Mammary epithelial cell (primary cell): ENCODE measurements at regions not wholly inside any gene's neighbourhood (a gene's known extent, or its start where the extent isn't known, plus 50 kb on each side); places are given as distances from the start of the nearest gene placed in this dataset.

ENCODE experiments used
- EZH2 ChIP-seq: IDR thresholded peaks from 2 replicates; pipeline ENCODE4 v1.6.1; 2012; ENCODE audit warnings: low read length, inconsistent platforms, borderline replicate concordance
- TF ChIP-seq, protein P1 (sequence below), 2 donors: IDR thresholded peaks in 1 of 2; conservative IDR thresholded peaks in 1 of 2; 2 replicates each; pipeline ENCODE4 v1.5.1; 2011 to 2012; ENCODE audit warnings: inconsistent platforms in 2 of 2, low read length in 2 of 2, mild to moderate bottlenecking in 2 of 2, control low read depth in 1 of 2, low read depth in 1 of 2; ENCODE audit not compliant: insufficient read depth in 1 of 2; ENCODE audit errors: extremely low read depth in 1 of 2

DNA sequence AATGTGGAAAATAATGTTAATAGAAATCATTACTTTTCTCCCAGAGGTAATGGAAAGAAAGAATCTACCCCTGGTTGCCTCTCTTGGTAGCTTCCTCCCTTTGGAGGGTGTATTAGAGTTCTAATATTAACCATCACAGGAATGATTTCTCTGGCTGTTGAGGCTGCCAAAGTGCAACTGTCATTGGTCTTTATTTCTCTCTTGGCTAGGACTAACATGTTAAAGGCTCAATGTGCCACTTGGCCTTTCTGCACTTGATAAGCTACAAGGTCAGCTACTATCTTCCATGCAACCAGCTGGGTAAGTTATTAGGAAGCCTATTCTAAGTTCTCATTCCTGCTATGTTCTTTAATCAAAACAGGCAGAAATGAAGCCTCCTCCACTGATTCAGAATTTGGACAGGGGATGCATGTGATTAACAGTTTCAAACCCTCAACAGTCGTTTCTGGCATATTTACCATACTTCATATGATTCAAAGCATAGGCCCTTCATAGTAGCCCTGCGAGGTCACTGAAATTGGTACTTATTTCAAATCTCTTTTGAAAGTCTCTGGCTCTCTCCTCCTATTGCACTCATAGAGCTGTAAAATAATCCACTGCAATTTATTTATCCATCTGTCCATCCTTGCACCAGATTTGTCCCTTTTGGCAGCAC, 645.0 kb downstream of the SORCS1 start:
- no peak for TF ChIP-seq EZH2
- TF ChIP-seq, protein P1, sequence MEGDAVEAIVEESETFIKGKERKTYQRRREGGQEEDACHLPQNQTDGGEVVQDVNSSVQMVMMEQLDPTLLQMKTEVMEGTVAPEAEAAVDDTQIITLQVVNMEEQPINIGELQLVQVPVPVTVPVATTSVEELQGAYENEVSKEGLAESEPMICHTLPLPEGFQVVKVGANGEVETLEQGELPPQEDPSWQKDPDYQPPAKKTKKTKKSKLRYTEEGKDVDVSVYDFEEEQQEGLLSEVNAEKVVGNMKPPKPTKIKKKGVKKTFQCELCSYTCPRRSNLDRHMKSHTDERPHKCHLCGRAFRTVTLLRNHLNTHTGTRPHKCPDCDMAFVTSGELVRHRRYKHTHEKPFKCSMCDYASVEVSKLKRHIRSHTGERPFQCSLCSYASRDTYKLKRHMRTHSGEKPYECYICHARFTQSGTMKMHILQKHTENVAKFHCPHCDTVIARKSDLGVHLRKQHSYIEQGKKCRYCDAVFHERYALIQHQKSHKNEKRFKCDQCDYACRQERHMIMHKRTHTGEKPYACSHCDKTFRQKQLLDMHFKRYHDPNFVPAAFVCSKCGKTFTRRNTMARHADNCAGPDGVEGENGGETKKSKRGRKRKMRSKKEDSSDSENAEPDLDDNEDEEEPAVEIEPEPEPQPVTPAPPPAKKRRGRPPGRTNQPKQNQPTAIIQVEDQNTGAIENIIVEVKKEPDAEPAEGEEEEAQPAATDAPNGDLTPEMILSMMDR (conservative IDR thresholded peaks at IDR 0.05 in 1 of 2, IDR thresholded peaks at IDR 0.05 in 1 of 2; ENCODE audit: extremely low read depth in 1 of 2, insufficient read depth in 1 of 2, low read depth in 1 of 2, low read length in 2 of 2) = no peak
